HepG2 (cell line): ENCODE measurements at regions not wholly inside any gene's neighbourhood (a gene's known extent, or its start where the extent isn't known, plus 50 kb on each side); places are given as distances from the start of the nearest gene placed in this dataset.

Experiments
- ARNTL ChIP-seq: sonication (generic); formaldehyde crosslinking; IDR thresholded peaks from 2 replicates; pipeline ENCODE4 v1.4.0; 2020; ENCODE audit warnings: mild to moderate bottlenecking, missing genetic modification reagents
- BRD4 ChIP-seq: sonication (generic); formaldehyde crosslinking; IDR thresholded peaks from 2 replicates; pipeline ENCODE4 v1.4.0; 2020; ENCODE audit warnings: missing genetic modification reagents
- CBX2 ChIP-seq, 2 experiments: fragments of 200-600 bp in 1 of 2; sonication (generic); formaldehyde crosslinking in 1 of 2; IDR thresholded peaks; 2 replicates each; pipeline versions ENCODE4 v1.7.0 to v1.8.1; 2018 to 2022; ENCODE audit warnings: low read depth in 2 of 2, low read length in 1 of 2, mild to moderate bottlenecking in 1 of 2, missing genetic modification reagents in 1 of 2
- CHCHD3 ChIP-seq: sonication (generic); formaldehyde crosslinking; IDR thresholded peaks from 2 replicates; pipeline ENCODE4 v1.8.0; 2022; ENCODE audit warnings: mild to moderate bottlenecking, missing genetic modification reagents, moderate library complexity
- CHD4 ChIP-seq: fragments of 200-600 bp; sonication (generic); IDR thresholded peaks from 2 replicates; pipeline ENCODE4 v1.7.0; 2017; ENCODE audit warnings: mild to moderate bottlenecking, low read length, borderline replicate concordance
- ETV6 ChIP-seq: sonication (generic); formaldehyde crosslinking; conservative IDR thresholded peaks from 2 replicates; pipeline ENCODE4 v1.4.0; 2020; ENCODE audit warnings: missing genetic modification reagents
- GATAD2A ChIP-seq: IDR thresholded peaks from 2 replicates; pipeline ENCODE4 v1.6.1; 2016
- HES4 ChIP-seq: sonication (generic); formaldehyde crosslinking; IDR thresholded peaks from 2 replicates; pipeline ENCODE4 v1.9.0; 2021; ENCODE audit warnings: mild to moderate bottlenecking, missing genetic modification reagents, borderline replicate concordance
- LCORL ChIP-seq, 2 experiments: fragments of 450-650 bp in 1 of 2; sonication (generic) in 1 of 2; formaldehyde crosslinking in 1 of 2; IDR thresholded peaks; 2 replicates each; pipeline versions ENCODE4 v1.5.0 to v1.6.1; 2017 to 2020; ENCODE audit warnings: antibody characterized with exemption in 1 of 2, missing genetic modification reagents in 1 of 2
- MTF1 ChIP-seq: sonication (generic); formaldehyde crosslinking; IDR thresholded peaks from 2 replicates; pipeline ENCODE4 v1.5.0; 2020; ENCODE audit warnings: missing genetic modification reagents
- NFATC3 ChIP-seq: sonication (generic); formaldehyde crosslinking; IDR thresholded peaks from 2 replicates; pipeline ENCODE4 v1.5.1; 2020; ENCODE audit warnings: mild to moderate bottlenecking, missing genetic modification reagents
- NONO ChIP-seq, 2 experiments: fragments of 450-650 bp in 1 of 2; sonication (generic) in 1 of 2; formaldehyde crosslinking in 1 of 2; IDR thresholded peaks in 1 of 2; conservative IDR thresholded peaks in 1 of 2; 2 replicates each; pipeline versions ENCODE4 v1.6.1 to v1.8.0; 2017 to 2022; ENCODE audit warnings: mild to moderate bottlenecking in 1 of 2, missing genetic modification reagents in 1 of 2, moderate library complexity in 1 of 2
- NR1H2 ChIP-seq: sonication (generic); formaldehyde crosslinking; IDR thresholded peaks from 2 replicates; pipeline ENCODE4 v1.8.1; 2022; ENCODE audit warnings: low read depth, missing genetic modification reagents, borderline replicate concordance
- PAWR ChIP-seq: sonication (generic); formaldehyde crosslinking; IDR thresholded peaks from 2 replicates; pipeline ENCODE4 v1.4.0; 2020; ENCODE audit warnings: missing genetic modification reagents, mild to moderate bottlenecking, borderline replicate concordance
- PLRG1 ChIP-seq: fragments of 450-650 bp; conservative IDR thresholded peaks from 2 replicates; pipeline ENCODE4 v1.6.1; 2016
- U2AF1 ChIP-seq: fragments of 200-400 bp; formaldehyde crosslinking; optimal IDR thresholded peaks from 2 replicates; pipeline ENCODE3; 2017; ENCODE audit warnings: mild to moderate bottlenecking, low read depth, low read length
- ZBTB7B ChIP-seq: sonication (generic); formaldehyde crosslinking; IDR thresholded peaks from 2 replicates; pipeline ENCODE4 v1.4.0; 2020; ENCODE audit warnings: missing genetic modification reagents
- ZC3H4 ChIP-seq: sonication (generic); formaldehyde crosslinking; IDR thresholded peaks from 2 replicates; pipeline ENCODE4 v1.4.0; 2020; ENCODE audit warnings: missing genetic modification reagents, borderline replicate concordance
- ZNF12 ChIP-seq: sonication (generic); formaldehyde crosslinking; IDR thresholded peaks from 2 replicates; pipeline ENCODE4 v1.5.0; 2020; ENCODE audit warnings: missing genetic modification reagents
- ZNF501 ChIP-seq: sonication (generic); formaldehyde crosslinking; IDR thresholded peaks from 2 replicates; pipeline ENCODE4 v1.5.1; 2020; ENCODE audit warnings: mild to moderate bottlenecking, moderate library complexity, missing genetic modification reagents
- ZNF567 ChIP-seq: sonication (generic); formaldehyde crosslinking; IDR thresholded peaks from 2 replicates; pipeline ENCODE4 v1.8.1; 2023; ENCODE audit warnings: mild to moderate bottlenecking, missing genetic modification reagents, borderline replicate concordance
- ZNF703 ChIP-seq: sonication (generic); formaldehyde crosslinking; IDR thresholded peaks from 2 replicates; pipeline ENCODE4 v1.5.1; 2020; ENCODE audit warnings: missing genetic modification reagents, mild to moderate bottlenecking, moderate library complexity, borderline replicate concordance
- ZSCAN31 ChIP-seq: sonication (generic); formaldehyde crosslinking; IDR thresholded peaks from 2 replicates; pipeline ENCODE4 v1.5.0; 2020; ENCODE audit warnings: low read depth, mild to moderate bottlenecking, missing genetic modification reagents
- TF ChIP-seq, protein P1 (sequence below): IDR thresholded peaks from 2 replicates; pipeline ENCODE4 v1.6.1; 2016; ENCODE audit warnings: low read depth, control low read depth
- TF ChIP-seq, protein P2 (sequence below): sonication (generic); formaldehyde crosslinking; IDR thresholded peaks from 2 replicates; pipeline ENCODE4 v1.4.0; 2020; ENCODE audit warnings: missing genetic modification reagents
- TF ChIP-seq, protein P3 (sequence below): sonication (generic); formaldehyde crosslinking; IDR thresholded peaks from 2 replicates; pipeline ENCODE4 v1.8.0; 2022; ENCODE audit warnings: mild to moderate bottlenecking, missing genetic modification reagents
- TF ChIP-seq, protein P4 (sequence below): sonication (generic); formaldehyde crosslinking; IDR thresholded peaks from 2 replicates; pipeline ENCODE4 v1.5.0; 2020; ENCODE audit warnings: missing genetic modification reagents

DNA sequence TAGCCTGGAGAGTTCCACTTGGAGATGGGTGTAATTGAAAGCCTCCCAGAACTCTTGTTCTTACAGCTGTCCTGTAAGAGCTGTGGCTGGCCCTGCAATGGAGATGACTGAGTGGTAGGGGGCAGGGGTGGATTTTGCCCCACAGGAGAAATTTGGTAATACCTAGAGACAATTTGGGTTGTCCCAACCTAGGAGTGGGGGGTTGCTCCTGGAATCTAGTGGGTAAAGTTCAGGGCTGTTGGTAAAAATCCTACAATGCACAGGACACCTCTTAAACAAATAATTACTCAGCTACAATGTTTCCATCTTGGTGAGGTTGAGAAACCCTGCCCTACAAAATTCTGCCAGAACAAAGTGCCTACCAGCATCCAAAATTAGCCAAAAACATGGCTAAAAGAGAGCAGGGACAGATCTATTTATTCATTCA, 181.1 kb upstream of the SH3BP4 start (continued):
- TF ChIP-seq ZNF501, result peak; percentile 40; the same call in 1 of the 2 replicates
- peak; percentile 47; the same call in 1 of the 2 replicates for TF ChIP-seq CHD4
- TF ChIP-seq ZNF12 (CRISPR knock-in tag), result no peak
- TF ChIP-seq ETV6 (CRISPR knock-in tag), result no peak
- TF ChIP-seq, protein P1, sequence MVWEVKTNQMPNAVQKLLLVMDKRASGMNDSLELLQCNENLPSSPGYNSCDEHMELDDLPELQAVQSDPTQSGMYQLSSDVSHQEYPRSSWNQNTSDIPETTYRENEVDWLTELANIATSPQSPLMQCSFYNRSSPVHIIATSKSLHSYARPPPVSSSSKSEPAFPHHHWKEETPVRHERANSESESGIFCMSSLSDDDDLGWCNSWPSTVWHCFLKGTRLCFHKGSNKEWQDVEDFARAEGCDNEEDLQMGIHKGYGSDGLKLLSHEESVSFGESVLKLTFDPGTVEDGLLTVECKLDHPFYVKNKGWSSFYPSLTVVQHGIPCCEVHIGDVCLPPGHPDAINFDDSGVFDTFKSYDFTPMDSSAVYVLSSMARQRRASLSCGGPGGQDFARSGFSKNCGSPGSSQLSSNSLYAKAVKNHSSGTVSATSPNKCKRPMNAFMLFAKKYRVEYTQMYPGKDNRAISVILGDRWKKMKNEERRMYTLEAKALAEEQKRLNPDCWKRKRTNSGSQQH (CRISPR knock-in tag), result no peak
- TF ChIP-seq ZC3H4, result no peak
- no peak for TF ChIP-seq ARNTL (CRISPR knock-in tag)
- TF ChIP-seq LCORL (IDR thresholded peaks at IDR 0.05), result peak; percentile 78; the same call in 1 of the 2 replicates
- TF ChIP-seq LCORL (CRISPR knock-in tag; IDR thresholded peaks at IDR 0.05), result peak; percentile 99
- no peak for TF ChIP-seq NR1H2 (CRISPR knock-in tag)
- no peak for TF ChIP-seq ZNF703 (CRISPR knock-in tag)
- no peak for TF ChIP-seq CBX2 (IDR thresholded peaks at IDR 0.05; ENCODE audit: low read depth, low read length)
- no peak for TF ChIP-seq CBX2 (CRISPR knock-in tag; IDR thresholded peaks at IDR 0.05; ENCODE audit: low read depth)
- 0 out of 2 replicates have a peak, but pooled peaks have one; percentile 23 for TF ChIP-seq ZBTB7B
- TF ChIP-seq HES4 (CRISPR knock-in tag), result no peak
- no peak for TF ChIP-seq MTF1
- TF ChIP-seq U2AF1, result no peak
- no peak for TF ChIP-seq CHCHD3 (CRISPR knock-in tag)
- no peak for TF ChIP-seq PLRG1
- TF ChIP-seq NONO (IDR thresholded peaks at IDR 0.05), result no peak
- TF ChIP-seq NONO (CRISPR knock-in tag; conservative IDR thresholded peaks at IDR 0.05), result no peak
- peak; percentile 40; the same call in 1 of the 2 replicates for TF ChIP-seq GATAD2A
- TF ChIP-seq ZSCAN31 (CRISPR knock-in tag), result 0 out of 2 replicates have a peak, but pooled peaks have one; percentile 41
- 0 out of 2 replicates have a peak, but pooled peaks have one; percentile 42 for TF ChIP-seq NFATC3
- TF ChIP-seq ZNF567, result 0 out of 2 replicates have a peak, but pooled peaks have one; percentile 48
- TF ChIP-seq, protein P2, sequence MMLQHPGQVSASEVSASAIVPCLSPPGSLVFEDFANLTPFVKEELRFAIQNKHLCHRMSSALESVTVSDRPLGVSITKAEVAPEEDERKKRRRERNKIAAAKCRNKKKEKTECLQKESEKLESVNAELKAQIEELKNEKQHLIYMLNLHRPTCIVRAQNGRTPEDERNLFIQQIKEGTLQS (CRISPR knock-in tag), result peak; percentile 37; the same call in 1 of the 2 replicates
- TF ChIP-seq BRD4 (CRISPR knock-in tag), result 0 out of 2 replicates have a peak, but pooled peaks have one; percentile 13
- TF ChIP-seq, protein P3, sequence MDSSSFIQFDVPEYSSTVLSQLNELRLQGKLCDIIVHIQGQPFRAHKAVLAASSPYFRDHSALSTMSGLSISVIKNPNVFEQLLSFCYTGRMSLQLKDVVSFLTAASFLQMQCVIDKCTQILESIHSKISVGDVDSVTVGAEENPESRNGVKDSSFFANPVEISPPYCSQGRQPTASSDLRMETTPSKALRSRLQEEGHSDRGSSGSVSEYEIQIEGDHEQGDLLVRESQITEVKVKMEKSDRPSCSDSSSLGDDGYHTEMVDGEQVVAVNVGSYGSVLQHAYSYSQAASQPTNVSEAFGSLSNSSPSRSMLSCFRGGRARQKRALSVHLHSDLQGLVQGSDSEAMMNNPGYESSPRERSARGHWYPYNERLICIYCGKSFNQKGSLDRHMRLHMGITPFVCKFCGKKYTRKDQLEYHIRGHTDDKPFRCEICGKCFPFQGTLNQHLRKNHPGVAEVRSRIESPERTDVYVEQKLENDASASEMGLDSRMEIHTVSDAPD (CRISPR knock-in tag), result peak; percentile 94
- no peak for TF ChIP-seq PAWR (CRISPR knock-in tag)
- TF ChIP-seq, protein P4, sequence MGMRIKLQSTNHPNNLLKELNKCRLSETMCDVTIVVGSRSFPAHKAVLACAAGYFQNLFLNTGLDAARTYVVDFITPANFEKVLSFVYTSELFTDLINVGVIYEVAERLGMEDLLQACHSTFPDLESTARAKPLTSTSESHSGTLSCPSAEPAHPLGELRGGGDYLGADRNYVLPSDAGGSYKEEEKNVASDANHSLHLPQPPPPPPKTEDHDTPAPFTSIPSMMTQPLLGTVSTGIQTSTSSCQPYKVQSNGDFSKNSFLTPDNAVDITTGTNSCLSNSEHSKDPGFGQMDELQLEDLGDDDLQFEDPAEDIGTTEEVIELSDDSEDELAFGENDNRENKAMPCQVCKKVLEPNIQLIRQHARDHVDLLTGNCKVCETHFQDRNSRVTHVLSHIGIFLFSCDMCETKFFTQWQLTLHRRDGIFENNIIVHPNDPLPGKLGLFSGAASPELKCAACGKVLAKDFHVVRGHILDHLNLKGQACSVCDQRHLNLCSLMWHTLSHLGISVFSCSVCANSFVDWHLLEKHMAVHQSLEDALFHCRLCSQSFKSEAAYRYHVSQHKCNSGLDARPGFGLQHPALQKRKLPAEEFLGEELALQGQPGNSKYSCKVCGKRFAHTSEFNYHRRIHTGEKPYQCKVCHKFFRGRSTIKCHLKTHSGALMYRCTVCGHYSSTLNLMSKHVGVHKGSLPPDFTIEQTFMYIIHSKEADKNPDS (CRISPR knock-in tag), result no peak
